HepG2 (cell line): ENCODE measurements at regions not wholly inside any gene's neighbourhood (a gene's known extent, or its start where the extent isn't known, plus 50 kb on each side); places are given as distances from the start of the nearest gene placed in this dataset.
A peak's percentile ranks its signal among the peaks of the same experiment; 100 is the strongest.

ENCODE experiments used
- ATAC-seq: fragments of 200-7000 bp; cut with Tn5 transposase; 3 replicates; pipeline ENCODE4 v1.9.1; 2020; ENCODE audit warnings: mild to moderate bottlenecking, moderate library complexity
- BruUV-seq: library from RNA; stranded (reverse); fragments of 400-500 nt; replicated peaks from 2 replicates; lab custom pipeline; 2021; lab: Mats Ljungman, UMichigan
- CTCF ChIA-PET: fragments of 300-600 bp; formaldehyde crosslinking; extraction: SDS; loops from one replicate; lab custom pipeline; 2021; ENCODE audit warnings: low total read pairs, inconsistent platforms, low intra/inter-chr PET ratio; lab: Yijun Ruan, JAX
- POLR2A ChIA-PET: fragments of 350-600 bp; sonication (Branson Sonifier 250); formaldehyde crosslinking; loops from one replicate; lab custom pipeline; 2020; ENCODE audit warnings: antibody characterized with exemption, inconsistent platforms; lab: Yijun Ruan, JAX
- DNase-seq: peaks from one replicate; pipeline ENCODE4 v3.0.0-alpha.2; 2015; ENCODE audit warnings: low spot score
- FAIRE-seq: peaks from 3 replicates; lab custom pipeline; 2011; peaks lifted over from hg19 to GRCh38; lab: Jason Lieb, UNC
- H2AFZ ChIP-seq: one replicate; pipeline ENCODE4 v1.6.1; 2011; ENCODE audit warnings: low read length, inconsistent platforms
- H3K27ac ChIP-seq: fragments of 300-600 bp; 3 replicates; pipeline ENCODE4 v1.8.0; 2011; ENCODE audit warnings: mixed run types, mild to moderate bottlenecking, mixed read lengths, low read length, inconsistent platforms; ENCODE audit not compliant: insufficient read depth; ENCODE audit errors: extremely low read length
- H3K27me3 ChIP-seq, 2 experiments: fragments of 200-600 bp in 1 of 2; 2 replicates in 1 of 2; 3 replicates in 1 of 2; pipeline versions ENCODE4 v1.6.0 to v1.8.0; 2011; ENCODE audit warnings: low read length in 2 of 2, mild to moderate bottlenecking in 2 of 2, moderate library complexity in 2 of 2, inconsistent platforms in 1 of 2; ENCODE audit not compliant: insufficient read depth in 2 of 2, control insufficient read depth in 1 of 2
- H3K36me3 ChIP-seq, 2 experiments: fragments of 200-600 bp in 1 of 2; replicated peaks in 1 of 2; 2 replicates in 1 of 2; 3 replicates in 1 of 2; pipeline versions ENCODE4 v1.5.1 to v1.8.0; 2011; ENCODE audit warnings: low read length in 2 of 2, inconsistent platforms in 1 of 2; ENCODE audit not compliant: insufficient read depth in 2 of 2, control insufficient read depth in 1 of 2
- H3K4me1 ChIP-seq: 2 replicates; pipeline ENCODE4 v1.5.1; 2012; ENCODE audit warnings: low read length, inconsistent platforms; ENCODE audit not compliant: insufficient read depth
- H3K4me2 ChIP-seq: 2 replicates; pipeline ENCODE4 v1.6.0; 2011; ENCODE audit warnings: low read depth, low read length, inconsistent platforms
- H3K4me3 ChIP-seq, 3 experiments: fragments of 200-600 bp in 1 of 3; sonication (generic), shearing (Covaris generic) in 1 of 3; replicated peaks in 1 of 3; 2 replicates each; pipeline ENCODE4 v1.5.1; 2011 to 2016; ENCODE audit warnings: low read length in 3 of 3, inconsistent platforms in 2 of 3, low read depth in 2 of 3, mild to moderate bottlenecking in 2 of 3, control low read depth in 1 of 3, mixed read lengths in 1 of 3; ENCODE audit not compliant: insufficient read depth in 1 of 3
- H3K79me2 ChIP-seq: one replicate; pipeline ENCODE4 v1.6.1; 2011; ENCODE audit warnings: low read length, inconsistent platforms; ENCODE audit not compliant: insufficient read depth
- H3K9ac ChIP-seq: 2 replicates; pipeline ENCODE4 v1.6.0; 2011; ENCODE audit warnings: mild to moderate bottlenecking, low read depth, low read length, inconsistent platforms; ENCODE audit not compliant: insufficient read depth
- H3K9me3 ChIP-seq: 2 replicates; pipeline ENCODE4 v1.5.1; 2012; ENCODE audit warnings: mild to moderate bottlenecking, low read length
- H4K20me1 ChIP-seq: 2 replicates; pipeline ENCODE4 v1.6.0; 2011; ENCODE audit warnings: inconsistent platforms, mild to moderate bottlenecking, low read length, moderate library complexity; ENCODE audit not compliant: insufficient read depth
- ATF3 ChIP-seq: sonication (generic); formaldehyde crosslinking; IDR thresholded peaks from 2 replicates; pipeline ENCODE4 v1.4.0; 2020; ENCODE audit warnings: missing genetic modification reagents
- BATF2 ChIP-seq: sonication (generic); formaldehyde crosslinking; IDR thresholded peaks from 2 replicates; pipeline ENCODE4 v1.8.0; 2022; ENCODE audit warnings: mild to moderate bottlenecking, missing genetic modification reagents, moderate library complexity
- MEF2D ChIP-seq: sonication (generic); formaldehyde crosslinking; IDR thresholded peaks from 2 replicates; pipeline ENCODE4 v1.5.1; 2020; ENCODE audit warnings: mild to moderate bottlenecking, missing genetic modification reagents
- NR2F6 ChIP-seq, 2 experiments: IDR thresholded peaks; 2 replicates each; pipeline ENCODE4 v1.6.1; 2016; ENCODE audit warnings: antibody characterized with exemption in 1 of 2, mild to moderate bottlenecking in 1 of 2
- PRPF4 ChIP-seq: fragments of 200-400 bp; formaldehyde crosslinking; IDR thresholded peaks from 2 replicates; pipeline ENCODE4 v1.6.1; 2016; ENCODE audit warnings: low read length, low read depth; ENCODE audit not compliant: poor library complexity, severe bottlenecking
- STAG1 ChIP-seq: sonication (generic); formaldehyde crosslinking; IDR thresholded peaks from 2 replicates; pipeline ENCODE4 v1.4.0; 2020; ENCODE audit warnings: missing genetic modification reagents
- TCF7L2 ChIP-seq: IDR thresholded peaks from 2 replicates; pipeline ENCODE4 v1.6.1; 2011; ENCODE audit warnings: mild to moderate bottlenecking, low read depth, low read length, moderate library complexity
- THAP8 ChIP-seq: sonication (generic); formaldehyde crosslinking; IDR thresholded peaks from 2 replicates; pipeline ENCODE4 v1.5.1; 2020; ENCODE audit warnings: missing genetic modification reagents, mild to moderate bottlenecking, borderline replicate concordance
- ZBTB1 ChIP-seq: sonication (generic); formaldehyde crosslinking; IDR thresholded peaks from 2 replicates; pipeline ENCODE4 v1.4.0; 2020; ENCODE audit warnings: missing genetic modification reagents, borderline replicate concordance
- ZBTB39 ChIP-seq: sonication (generic); formaldehyde crosslinking; IDR thresholded peaks from 2 replicates; pipeline ENCODE4 v1.5.0; 2020; ENCODE audit warnings: missing genetic modification reagents
- ZNF124 ChIP-seq: sonication (generic); formaldehyde crosslinking; IDR thresholded peaks from 2 replicates; pipeline ENCODE4 v1.4.0; 2020; ENCODE audit warnings: missing genetic modification reagents
- ZNF512 ChIP-seq: sonication (generic); formaldehyde crosslinking; IDR thresholded peaks from 2 replicates; pipeline ENCODE4 v1.4.0; 2020; ENCODE audit warnings: mild to moderate bottlenecking, missing genetic modification reagents
- WGBS: methylation state at CpG from one replicate; pipeline ENCODE4 v1.1.6; 2017; ENCODE audit warnings: low lambda C conversion rate; 5-methylcytosine and 5-hydroxymethylcytosine counted together
- in situ Hi-C: cut with HindIII; loops from 2 replicates; pipeline ENCODE4 v1.10.0; 2017; ENCODE audit warnings: low pct_unique_long_range_greater_than_20kb; ENCODE audit not compliant: extremely low pct_ligation_motif_present
- intact Hi-C: fragments of 100-400 bp; cut with micrococcal nuclease; formaldehyde crosslinking; loops from one replicate; pipeline ENCODE4 v1.10.0; 2022; ENCODE audit not compliant: unreplicated experiment

- in situ Hi-C loops = no loop called here
- Histone ChIP-seq H3K27ac (no peak overlapping the region), H2AFZ (no peak overlapping the region), H3K9me3 (no peaks in the 10 kb centered on the region), H3K27me3 (peaks cover 0 to 17% of the 10 kb centered on the region in 2 experiments; a peak in 3 of 5 replicates), H3K4me3 (no peak overlapping the region), H3K9ac (no peak overlapping the region), H3K79me2 (no peaks in the 10 kb centered on the region), H3K4me2 (no peak overlapping the region), H4K20me1 (no peaks in the 10 kb centered on the region), H3K4me1 (no peaks in the 10 kb centered on the region), H3K36me3 (no peaks in the 10 kb centered on the region)
- ATAC-seq (peak; percentile 28; the same call in 1 of the 3 replicates), DNase-seq (no peak), FAIRE-seq (no peak)
- WGBS = 37% methylated on average over 3 of the region's 3 CpGs
- POLR2A ChIA-PET = no interaction called here
- CTCF ChIA-PET = no interaction called here
- no TSS peak for BruUV-seq
- intact Hi-C loops = no loop called here
- no peak for TF ChIP-seq ZBTB39 (CRISPR knock-in tag)
- no peak for TF ChIP-seq MEF2D (CRISPR knock-in tag)
- TF ChIP-seq PRPF4 = no peak
- no peak for TF ChIP-seq ZNF124 (CRISPR knock-in tag)
- no peak for TF ChIP-seq BATF2
- TF ChIP-seq THAP8 (CRISPR knock-in tag) = no peak
- no peak for TF ChIP-seq TCF7L2
- no peak for TF ChIP-seq STAG1
- TF ChIP-seq ZBTB1 (CRISPR knock-in tag) = no peak
- TF ChIP-seq ATF3 (CRISPR knock-in tag) = no peak
- TF ChIP-seq ZNF512 (CRISPR knock-in tag) = no peak
- no peak for TF ChIP-seq NR2F6 (IDR thresholded peaks at IDR 0.05)
- TF ChIP-seq NR2F6 (CRISPR knock-in tag; IDR thresholded peaks at IDR 0.05) = no peak
- TF ChIP-seq, all 625 proteins: peak for 0
These were observed 56.1 kb upstream of the LYRM9 start for GRCh38 chr17:27949304-27949703.
